ENCODE measurements at regions not wholly inside any gene's neighbourhood (a gene's known extent, or its start where the extent isn't known, plus 50 kb on each side); places are given as distances from the start of the nearest gene placed in this dataset.

- TF ChIP-seq, protein P1, sequence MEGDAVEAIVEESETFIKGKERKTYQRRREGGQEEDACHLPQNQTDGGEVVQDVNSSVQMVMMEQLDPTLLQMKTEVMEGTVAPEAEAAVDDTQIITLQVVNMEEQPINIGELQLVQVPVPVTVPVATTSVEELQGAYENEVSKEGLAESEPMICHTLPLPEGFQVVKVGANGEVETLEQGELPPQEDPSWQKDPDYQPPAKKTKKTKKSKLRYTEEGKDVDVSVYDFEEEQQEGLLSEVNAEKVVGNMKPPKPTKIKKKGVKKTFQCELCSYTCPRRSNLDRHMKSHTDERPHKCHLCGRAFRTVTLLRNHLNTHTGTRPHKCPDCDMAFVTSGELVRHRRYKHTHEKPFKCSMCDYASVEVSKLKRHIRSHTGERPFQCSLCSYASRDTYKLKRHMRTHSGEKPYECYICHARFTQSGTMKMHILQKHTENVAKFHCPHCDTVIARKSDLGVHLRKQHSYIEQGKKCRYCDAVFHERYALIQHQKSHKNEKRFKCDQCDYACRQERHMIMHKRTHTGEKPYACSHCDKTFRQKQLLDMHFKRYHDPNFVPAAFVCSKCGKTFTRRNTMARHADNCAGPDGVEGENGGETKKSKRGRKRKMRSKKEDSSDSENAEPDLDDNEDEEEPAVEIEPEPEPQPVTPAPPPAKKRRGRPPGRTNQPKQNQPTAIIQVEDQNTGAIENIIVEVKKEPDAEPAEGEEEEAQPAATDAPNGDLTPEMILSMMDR (IDR thresholded peaks at IDR 0.05 in 2 of 3, conservative IDR thresholded peaks at IDR 0.05 in 1 of 3; ENCODE audit: control insufficient read depth in 2 of 3, extremely low read depth in 1 of 3, insufficient read depth in 1 of 3, low read depth in 3 of 3, low read length in 3 of 3): no peak
- TF ChIP-seq MXI1 (IDR thresholded peaks at IDR 0.05; ENCODE audit: low read depth, low read length) (no peak), E2F8 (IDR thresholded peaks at IDR 0.05; ENCODE audit: low read depth, partially characterized antibody) (no peak), ZNF217 (IDR thresholded peaks at IDR 0.05) (no peak)
Measured at GRCh38 chr2:136373841-136374240, 255.9 kb upstream of the CXCR4 start (continued).

GRCh38 chr2:136373029-136373428 is 255.1 kb upstream of the CXCR4 start:
- H3K9ac ChIP-seq (ENCODE audit: control insufficient read depth, insufficient read depth, low read length): no peak overlapping the region
- POLR2A ChIA-PET: no interaction called here
- no peak overlapping the region for H3K4me2 ChIP-seq (ENCODE audit: control insufficient read depth, insufficient read depth)
- H3K79me2 ChIP-seq (ENCODE audit: control insufficient read depth, insufficient read depth, low read length): no peaks in the 10 kb centered on the region
- RAD21 ChIA-PET (ENCODE audit: unreplicated experiment): interaction anchor here (0.6 to 1.6 kb wide), 3 partner anchors 44 to 119 kb away, joined by 3 to 7 read pairs (median 4); no protein-coding TSS in a partner anchor
- no peak for FAIRE-seq
- H3K4me3 ChIP-seq: no peak overlapping the region
- no peak overlapping the region for H3K27ac ChIP-seq (ENCODE audit: control insufficient read depth, insufficient read depth)
- WGBS (ENCODE audit: insufficient coverage, insufficient replicate concordance, low lambda C conversion rate, missing lambda C conversion rate): 0% methylated on average over 1 of the region's 1 CpG
- CTCF ChIA-PET: interaction anchor here (1.2 kb wide), 1 partner anchor 459 kb away, joined by 3 read pairs; no protein-coding TSS in a partner anchor
- ATAC-seq: no peak
- BruUV-seq (replicated peaks): no TSS peak
- in situ Hi-C loops (cut with MboI): no loop called here
- no peak overlapping the region for H2AFZ ChIP-seq (ENCODE audit: control insufficient read depth, low read depth, low read length)
- H3K36me3 ChIP-seq (ENCODE audit: control insufficient read depth in 2 of 2, insufficient read depth in 2 of 2, low read length in 1 of 2): no peaks in the 10 kb centered on the region
- H3K27me3 ChIP-seq (replicated peaks in 1 of 2; ENCODE audit: control insufficient read depth in 2 of 2, insufficient read depth in 2 of 2, low read length in 1 of 2): no peaks in the 10 kb centered on the region; a peak in 1 of 4 replicates
- peaks cover 3% of the 10 kb centered on the region; the same call in 2 of the 3 replicates for H3K9me3 ChIP-seq (replicated peaks; ENCODE audit: control insufficient read depth, insufficient read depth, low read length)
- SMC1A ChIA-PET (ENCODE audit: uncharacterized antibody, unreplicated experiment): interaction anchor here (1.0 to 2.0 kb wide), 8 partner anchors 11 to 239 kb away, joined by 3 to 8 read pairs (median 4); no protein-coding TSS in a partner anchor
- H3K4me1 ChIP-seq (ENCODE audit: control insufficient read depth, insufficient read depth, low read length): peaks cover 29% of the 10 kb centered on the region
- H4K20me1 ChIP-seq (ENCODE audit: control insufficient read depth, insufficient read depth): no peaks in the 10 kb centered on the region
- intact Hi-C loops (cut with micrococcal nuclease; ENCODE audit: unreplicated experiment): no loop called here
- DNase-seq (ENCODE audit: low read depth, low spot score): no peak
- TF ChIP-seq MTA3 (IDR thresholded peaks at IDR 0.05; ENCODE audit: borderline replicate concordance, low read length): no peak
- TF ChIP-seq ZNF207 (IDR thresholded peaks at IDR 0.05; ENCODE audit: borderline replicate concordance): no peak
- no peak for TF ChIP-seq JUND (IDR thresholded peaks at IDR 0.05; ENCODE audit: low read depth, low read length)
- TF ChIP-seq, protein P2, sequence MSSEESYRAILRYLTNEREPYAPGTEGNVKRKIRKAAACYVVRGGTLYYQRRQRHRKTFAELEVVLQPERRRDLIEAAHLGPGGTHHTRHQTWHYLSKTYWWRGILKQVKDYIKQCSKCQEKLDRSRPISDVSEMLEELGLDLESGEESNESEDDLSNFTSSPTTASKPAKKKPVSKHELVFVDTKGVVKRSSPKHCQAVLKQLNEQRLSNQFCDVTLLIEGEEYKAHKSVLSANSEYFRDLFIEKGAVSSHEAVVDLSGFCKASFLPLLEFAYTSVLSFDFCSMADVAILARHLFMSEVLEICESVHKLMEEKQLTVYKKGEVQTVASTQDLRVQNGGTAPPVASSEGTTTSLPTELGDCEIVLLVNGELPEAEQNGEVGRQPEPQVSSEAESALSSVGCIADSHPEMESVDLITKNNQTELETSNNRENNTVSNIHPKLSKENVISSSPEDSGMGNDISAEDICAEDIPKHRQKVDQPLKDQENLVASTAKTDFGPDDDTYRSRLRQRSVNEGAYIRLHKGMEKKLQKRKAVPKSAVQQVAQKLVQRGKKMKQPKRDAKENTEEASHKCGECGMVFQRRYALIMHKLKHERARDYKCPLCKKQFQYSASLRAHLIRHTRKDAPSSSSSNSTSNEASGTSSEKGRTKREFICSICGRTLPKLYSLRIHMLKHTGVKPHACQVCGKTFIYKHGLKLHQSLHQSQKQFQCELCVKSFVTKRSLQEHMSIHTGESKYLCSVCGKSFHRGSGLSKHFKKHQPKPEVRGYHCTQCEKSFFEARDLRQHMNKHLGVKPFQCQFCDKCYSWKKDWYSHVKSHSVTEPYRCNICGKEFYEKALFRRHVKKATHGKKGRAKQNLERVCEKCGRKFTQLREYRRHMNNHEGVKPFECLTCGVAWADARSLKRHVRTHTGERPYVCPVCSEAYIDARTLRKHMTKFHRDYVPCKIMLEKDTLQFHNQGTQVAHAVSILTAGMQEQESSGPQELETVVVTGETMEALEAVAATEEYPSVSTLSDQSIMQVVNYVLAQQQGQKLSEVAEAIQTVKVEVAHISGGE (CRISPR knock-in tag; IDR thresholded peaks at IDR 0.05): no peak
- no peak for TF ChIP-seq ATF7 (IDR thresholded peaks at IDR 0.05; ENCODE audit: low read depth)
- no peak for TF ChIP-seq CBFB (IDR thresholded peaks at IDR 0.05; ENCODE audit: low read depth)
- no peak for TF ChIP-seq POLR2AphosphoS5 (IDR thresholded peaks at IDR 0.05; ENCODE audit: low read length)
- no peak for TF ChIP-seq SREBF1 (IDR thresholded peaks at IDR 0.05; ENCODE audit: low read length)
- TF ChIP-seq NFIC (IDR thresholded peaks at IDR 0.05; ENCODE audit: low read depth, low read length): no peak
- no peak for TF ChIP-seq ZZZ3 (IDR thresholded peaks at IDR 0.05; ENCODE audit: control insufficient read depth, insufficient read length, low read depth)

Data from GM12878 (cell line).